WTC11 (cell line): ENCODE measurements at regions not wholly inside any gene's neighbourhood (a gene's known extent, or its start where the extent isn't known, plus 50 kb on each side); places are given as distances from the start of the nearest gene placed in this dataset.

Experiments used
- ATAC-seq: fragments of 200-7000 bp; cut with Tn5 transposase; 2 replicates; pipeline ENCODE4 v1.10.0; 2021; ENCODE audit warnings: mild to moderate bottlenecking, moderate library complexity
- CTCF ChIA-PET: fragments of 300-600 bp; sonication (Branson Sonifier 250); formaldehyde crosslinking; loops from one replicate; lab custom pipeline; 2021; ENCODE audit warnings: antibody characterized with exemption; lab: Charles Lee
- POLR2A ChIA-PET: fragments of 350-600 bp; sonication (Branson Sonifier 250); formaldehyde crosslinking; loops from one replicate; lab custom pipeline; 2021; ENCODE audit warnings: antibody characterized with exemption; lab: Charles Lee
- DNase-seq: peaks from one replicate; pipeline ENCODE4 v3.0.0; 2021; ENCODE audit warnings: low spot score
- H3K27ac Mint-ChIP-seq: 2 replicates; pipeline ENCODE4 v1.8.0; 2021; ENCODE audit warnings: mixed read lengths
- H3K27me3 Mint-ChIP-seq: 2 replicates; pipeline ENCODE4 v1.8.0; 2021; ENCODE audit warnings: low read depth, mild to moderate bottlenecking, moderate library complexity, mixed read lengths
- H3K36me3 Mint-ChIP-seq: 2 replicates; pipeline ENCODE4 v1.8.0; 2021; ENCODE audit warnings: mixed read lengths
- H3K4me1 Mint-ChIP-seq: 2 replicates; pipeline ENCODE4 v1.8.0; 2022; ENCODE audit warnings: mixed read lengths
- H3K4me3 Mint-ChIP-seq: 2 replicates; pipeline ENCODE4 v1.8.0; 2021; ENCODE audit warnings: mild to moderate bottlenecking, moderate library complexity, mixed read lengths
- H3K9me3 Mint-ChIP-seq: 2 replicates; pipeline ENCODE4 v1.8.0; 2021; ENCODE audit warnings: mixed read lengths
- EMX1 ChIP-seq: fragments of 250-450 bp; sonication (Bioruptor Pico); IDR thresholded peaks from 2 replicates; pipeline ENCODE4 v1.8.0; 2021; ENCODE audit warnings: mild to moderate bottlenecking
- IRF2 ChIP-seq: sonication (generic); formaldehyde crosslinking; IDR thresholded peaks from 2 replicates; pipeline ENCODE4 v1.8.0; 2022; ENCODE audit warnings: low read depth, missing genetic modification reagents, borderline replicate concordance
- JAZF1 ChIP-seq: fragments of 250-450 bp; sonication (Bioruptor Pico); IDR thresholded peaks from 2 replicates; pipeline ENCODE4 v1.9.0; 2021; ENCODE audit warnings: moderate library complexity, mild to moderate bottlenecking, inconsistent platforms
- NR2C2 ChIP-seq: sonication (generic); formaldehyde crosslinking; IDR thresholded peaks from 2 replicates; pipeline ENCODE4 v1.8.0; 2022; ENCODE audit warnings: mild to moderate bottlenecking, missing genetic modification reagents
- SMAD4 ChIP-seq: sonication (generic); formaldehyde crosslinking; IDR thresholded peaks from 2 replicates; pipeline ENCODE4 v1.8.0; 2022; ENCODE audit warnings: mild to moderate bottlenecking, missing genetic modification reagents
- TCF7 ChIP-seq: sonication (generic); formaldehyde crosslinking; IDR thresholded peaks from 2 replicates; pipeline ENCODE4 v1.8.0; 2022; ENCODE audit warnings: mild to moderate bottlenecking, low read depth, missing genetic modification reagents, moderate library complexity
- TEAD1 ChIP-seq: sonication (generic); formaldehyde crosslinking; IDR thresholded peaks from 2 replicates; pipeline ENCODE4 v1.8.0; 2022; ENCODE audit warnings: mild to moderate bottlenecking, missing genetic modification reagents
- TEAD4 ChIP-seq: sonication (generic); formaldehyde crosslinking; IDR thresholded peaks from 2 replicates; pipeline ENCODE4 v1.8.0; 2022; ENCODE audit warnings: mild to moderate bottlenecking, missing genetic modification reagents
- ZNF138 ChIP-seq: sonication (generic); formaldehyde crosslinking; conservative IDR thresholded peaks from 2 replicates; pipeline ENCODE4 v1.8.1; 2022; ENCODE audit warnings: mild to moderate bottlenecking, moderate library complexity, missing genetic modification reagents
- ZNF671 ChIP-seq: fragments of 250-450 bp; sonication (Bioruptor Pico); IDR thresholded peaks from 2 replicates; pipeline ENCODE4 v1.8.0; 2021; ENCODE audit warnings: mild to moderate bottlenecking
- TF ChIP-seq, protein P1 (sequence below): sonication (generic); formaldehyde crosslinking; IDR thresholded peaks from 2 replicates; pipeline ENCODE4 v1.8.1; 2023; ENCODE audit warnings: mild to moderate bottlenecking, moderate library complexity, missing genetic modification reagents
- TF ChIP-seq, protein P2 (sequence below): fragments of 250-450 bp; sonication (Bioruptor Pico); IDR thresholded peaks from 2 replicates; pipeline ENCODE4 v1.9.0; 2021; ENCODE audit warnings: mild to moderate bottlenecking, borderline replicate concordance
- TF ChIP-seq, protein P3 (sequence below): sonication (generic); formaldehyde crosslinking; IDR thresholded peaks from 2 replicates; pipeline ENCODE4 v1.8.1; 2022; ENCODE audit warnings: low read depth, missing genetic modification reagents, borderline replicate concordance
- TF ChIP-seq, protein P4 (sequence below): sonication (generic); formaldehyde crosslinking; IDR thresholded peaks from 2 replicates; pipeline ENCODE4 v1.8.1; 2023; ENCODE audit warnings: mild to moderate bottlenecking, missing genetic modification reagents

DNA sequence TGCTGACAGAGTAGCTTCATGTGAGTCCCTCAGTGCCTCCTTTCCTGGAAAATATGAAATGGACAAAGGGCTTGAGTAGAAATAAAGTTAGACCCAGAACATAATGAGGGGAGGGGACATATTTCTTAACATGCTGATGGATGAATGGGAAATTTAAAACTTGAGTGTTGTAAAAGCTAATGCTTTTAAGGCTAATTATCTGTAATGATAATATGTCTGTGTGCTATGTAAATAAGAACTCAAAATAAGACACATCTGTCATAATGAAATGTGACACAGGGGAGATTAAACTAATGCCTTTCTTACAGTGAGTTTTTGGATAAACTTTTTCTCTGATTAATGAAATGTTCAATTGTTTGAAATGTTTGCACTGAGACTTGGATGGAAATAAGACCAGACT, 65.8 kb upstream of the RFXAP start:
- Mint-ChIP-seq H3K27me3 (no peaks in the 10 kb centered on the region), H3K9me3 (peaks cover 16% of the 10 kb centered on the region), H3K27ac (no peak overlapping the region), H3K4me3 (no peak overlapping the region), H3K4me1 (peaks cover 7% of the 10 kb centered on the region), H3K36me3 (peaks cover 5% of the 10 kb centered on the region)
- ATAC-seq: no peak
- no peak for DNase-seq
- TF ChIP-seq EMX1 (CRISPR knock-in tag): no peak
- TF ChIP-seq TEAD1 (CRISPR knock-in tag): no peak
- TF ChIP-seq ZNF138: no peak
- TF ChIP-seq, protein P1, sequence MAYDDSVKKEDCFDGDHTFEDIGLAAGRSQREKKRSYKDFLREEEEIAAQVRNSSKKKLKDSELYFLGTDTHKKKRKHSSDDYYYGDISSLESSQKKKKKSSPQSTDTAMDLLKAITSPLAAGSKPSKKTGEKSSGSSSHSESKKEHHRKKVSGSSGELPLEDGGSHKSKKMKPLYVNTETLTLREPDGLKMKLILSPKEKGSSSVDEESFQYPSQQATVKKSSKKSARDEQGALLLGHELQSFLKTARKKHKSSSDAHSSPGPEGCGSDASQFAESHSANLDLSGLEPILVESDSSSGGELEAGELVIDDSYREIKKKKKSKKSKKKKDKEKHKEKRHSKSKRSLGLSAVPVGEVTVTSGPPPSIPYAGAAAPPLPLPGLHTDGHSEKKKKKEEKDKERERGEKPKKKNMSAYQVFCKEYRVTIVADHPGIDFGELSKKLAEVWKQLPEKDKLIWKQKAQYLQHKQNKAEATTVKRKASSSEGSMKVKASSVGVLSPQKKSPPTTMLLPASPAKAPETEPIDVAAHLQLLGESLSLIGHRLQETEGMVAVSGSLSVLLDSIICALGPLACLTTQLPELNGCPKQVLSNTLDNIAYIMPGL (CRISPR knock-in tag): no peak
- TF ChIP-seq ZNF671 (CRISPR knock-in tag): no peak
- ChIA-PET POLR2A (no interaction called here), CTCF (no interaction called here)

DNA sequence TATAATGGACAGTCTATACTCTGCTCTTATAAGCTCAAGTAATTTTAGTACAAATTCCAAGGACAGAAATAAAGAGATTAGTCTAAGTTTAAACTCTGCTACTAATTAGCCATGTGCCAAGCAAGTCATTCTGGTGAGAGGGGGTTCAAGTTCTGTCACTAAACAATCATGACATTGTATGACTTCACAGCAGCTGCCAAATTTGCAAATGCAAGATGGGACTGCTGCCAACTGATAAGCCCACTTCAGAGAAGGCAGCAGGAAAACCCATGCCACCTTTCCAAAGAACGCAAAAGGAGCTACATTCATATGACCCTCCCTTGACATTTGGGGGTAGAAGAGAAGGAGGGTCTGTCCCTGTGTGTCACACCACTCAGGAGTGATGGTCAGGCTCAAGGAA, 60.7 kb upstream of the RFXAP start:
- no peak overlapping the region for H3K4me3 Mint-ChIP-seq
- peaks cover 45% of the 10 kb centered on the region for H3K4me1 Mint-ChIP-seq
- ATAC-seq (no peak), DNase-seq (no peak)
- ChIA-PET POLR2A (no interaction called here), CTCF (no interaction called here)
- H3K27ac Mint-ChIP-seq: no peak overlapping the region
- H3K9me3 Mint-ChIP-seq: peaks cover 16% of the 10 kb centered on the region
- no peaks in the 10 kb centered on the region for H3K27me3 Mint-ChIP-seq
- TF ChIP-seq IRF2 (CRISPR knock-in tag): no peak
- no peak for TF ChIP-seq ZNF138
- no peak for TF ChIP-seq NR2C2 (CRISPR knock-in tag)
- TF ChIP-seq, protein P2, sequence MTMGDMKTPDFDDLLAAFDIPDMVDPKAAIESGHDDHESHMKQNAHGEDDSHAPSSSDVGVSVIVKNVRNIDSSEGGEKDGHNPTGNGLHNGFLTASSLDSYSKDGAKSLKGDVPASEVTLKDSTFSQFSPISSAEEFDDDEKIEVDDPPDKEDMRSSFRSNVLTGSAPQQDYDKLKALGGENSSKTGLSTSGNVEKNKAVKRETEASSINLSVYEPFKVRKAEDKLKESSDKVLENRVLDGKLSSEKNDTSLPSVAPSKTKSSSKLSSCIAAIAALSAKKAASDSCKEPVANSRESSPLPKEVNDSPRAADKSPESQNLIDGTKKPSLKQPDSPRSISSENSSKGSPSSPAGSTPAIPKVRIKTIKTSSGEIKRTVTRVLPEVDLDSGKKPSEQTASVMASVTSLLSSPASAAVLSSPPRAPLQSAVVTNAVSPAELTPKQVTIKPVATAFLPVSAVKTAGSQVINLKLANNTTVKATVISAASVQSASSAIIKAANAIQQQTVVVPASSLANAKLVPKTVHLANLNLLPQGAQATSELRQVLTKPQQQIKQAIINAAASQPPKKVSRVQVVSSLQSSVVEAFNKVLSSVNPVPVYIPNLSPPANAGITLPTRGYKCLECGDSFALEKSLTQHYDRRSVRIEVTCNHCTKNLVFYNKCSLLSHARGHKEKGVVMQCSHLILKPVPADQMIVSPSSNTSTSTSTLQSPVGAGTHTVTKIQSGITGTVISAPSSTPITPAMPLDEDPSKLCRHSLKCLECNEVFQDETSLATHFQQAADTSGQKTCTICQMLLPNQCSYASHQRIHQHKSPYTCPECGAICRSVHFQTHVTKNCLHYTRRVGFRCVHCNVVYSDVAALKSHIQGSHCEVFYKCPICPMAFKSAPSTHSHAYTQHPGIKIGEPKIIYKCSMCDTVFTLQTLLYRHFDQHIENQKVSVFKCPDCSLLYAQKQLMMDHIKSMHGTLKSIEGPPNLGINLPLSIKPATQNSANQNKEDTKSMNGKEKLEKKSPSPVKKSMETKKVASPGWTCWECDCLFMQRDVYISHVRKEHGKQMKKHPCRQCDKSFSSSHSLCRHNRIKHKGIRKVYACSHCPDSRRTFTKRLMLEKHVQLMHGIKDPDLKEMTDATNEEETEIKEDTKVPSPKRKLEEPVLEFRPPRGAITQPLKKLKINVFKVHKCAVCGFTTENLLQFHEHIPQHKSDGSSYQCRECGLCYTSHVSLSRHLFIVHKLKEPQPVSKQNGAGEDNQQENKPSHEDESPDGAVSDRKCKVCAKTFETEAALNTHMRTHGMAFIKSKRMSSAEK: no peak
- TF ChIP-seq, protein P3, sequence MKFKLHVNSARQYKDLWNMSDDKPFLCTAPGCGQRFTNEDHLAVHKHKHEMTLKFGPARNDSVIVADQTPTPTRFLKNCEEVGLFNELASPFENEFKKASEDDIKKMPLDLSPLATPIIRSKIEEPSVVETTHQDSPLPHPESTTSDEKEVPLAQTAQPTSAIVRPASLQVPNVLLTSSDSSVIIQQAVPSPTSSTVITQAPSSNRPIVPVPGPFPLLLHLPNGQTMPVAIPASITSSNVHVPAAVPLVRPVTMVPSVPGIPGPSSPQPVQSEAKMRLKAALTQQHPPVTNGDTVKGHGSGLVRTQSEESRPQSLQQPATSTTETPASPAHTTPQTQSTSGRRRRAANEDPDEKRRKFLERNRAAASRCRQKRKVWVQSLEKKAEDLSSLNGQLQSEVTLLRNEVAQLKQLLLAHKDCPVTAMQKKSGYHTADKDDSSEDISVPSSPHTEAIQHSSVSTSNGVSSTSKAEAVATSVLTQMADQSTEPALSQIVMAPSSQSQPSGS: no peak
- no peak for TF ChIP-seq SMAD4 (CRISPR knock-in tag)
- TF ChIP-seq EMX1 (CRISPR knock-in tag): no peak
- TF ChIP-seq TCF7 (CRISPR knock-in tag): no peak
- TF ChIP-seq JAZF1 (CRISPR knock-in tag): no peak
- TF ChIP-seq, protein P4, sequence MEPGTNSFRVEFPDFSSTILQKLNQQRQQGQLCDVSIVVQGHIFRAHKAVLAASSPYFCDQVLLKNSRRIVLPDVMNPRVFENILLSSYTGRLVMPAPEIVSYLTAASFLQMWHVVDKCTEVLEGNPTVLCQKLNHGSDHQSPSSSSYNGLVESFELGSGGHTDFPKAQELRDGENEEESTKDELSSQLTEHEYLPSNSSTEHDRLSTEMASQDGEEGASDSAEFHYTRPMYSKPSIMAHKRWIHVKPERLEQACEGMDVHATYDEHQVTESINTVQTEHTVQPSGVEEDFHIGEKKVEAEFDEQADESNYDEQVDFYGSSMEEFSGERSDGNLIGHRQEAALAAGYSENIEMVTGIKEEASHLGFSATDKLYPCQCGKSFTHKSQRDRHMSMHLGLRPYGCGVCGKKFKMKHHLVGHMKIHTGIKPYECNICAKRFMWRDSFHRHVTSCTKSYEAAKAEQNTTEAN (CRISPR knock-in tag): no peak
- TF ChIP-seq TEAD4 (CRISPR knock-in tag): no peak
- TF ChIP-seq, all 79 proteins: peak for 0
- peaks cover 1% of the 10 kb centered on the region; the same call in 1 of the 2 replicates for H3K36me3 Mint-ChIP-seq
